NT2/D1 (cell line): ENCODE measurements at regions not wholly inside any gene's neighbourhood (a gene's known extent, or its start where the extent isn't known, plus 50 kb on each side); places are given as distances from the start of the nearest gene placed in this dataset.

Experiments
- SUZ12 ChIP-seq: IDR thresholded peaks from 2 replicates; pipeline ENCODE4 v1.6.1; 2011; ENCODE audit not compliant: insufficient read length, insufficient read depth; ENCODE audit errors: extremely low read depth
- YY1 ChIP-seq: IDR thresholded peaks from 2 replicates; pipeline ENCODE4 v1.6.1; 2011; ENCODE audit not compliant: insufficient read length, insufficient read depth
- ZNF274 ChIP-seq: IDR thresholded peaks from 2 replicates; pipeline ENCODE4 v1.6.1; 2011; ENCODE audit warnings: mild to moderate bottlenecking, low read depth, low read length

- TF ChIP-seq ZNF274 (no peak), YY1 (no peak), SUZ12 (no peak)
Measured at GRCh38 chr10:61283481-61284221, 169.5 kb downstream of the TMEM26 start.
